K562 (cell line): ENCODE measurements at regions not wholly inside any gene's neighbourhood (a gene's known extent, or its start where the extent isn't known, plus 50 kb on each side); places are given as distances from the start of the nearest gene placed in this dataset.

Experiments used
- AFF1 ChIP-seq, 2 experiments: fragments of 450-650 bp; IDR thresholded peaks; 2 replicates each; pipeline ENCODE4 v1.6.1; 2018; ENCODE audit warnings: mild to moderate bottlenecking in 2 of 2, low read depth in 1 of 2; ENCODE audit not compliant: partially characterized antibody in 2 of 2
- HEY1 ChIP-seq: fragments of 250-450 bp; sonication (Bioruptor Pico); IDR thresholded peaks from 2 replicates; pipeline ENCODE4 v1.5.0; 2020; ENCODE audit warnings: mild to moderate bottlenecking, moderate library complexity, borderline replicate concordance
- HOXB6 ChIP-seq: fragments of 250-450 bp; sonication (Bioruptor Pico); IDR thresholded peaks from 2 replicates; pipeline ENCODE4 v1.5.1; 2022; ENCODE audit warnings: mild to moderate bottlenecking, borderline replicate concordance
- MBD2 ChIP-seq: sonication (generic); IDR thresholded peaks from 2 replicates; pipeline ENCODE4 v1.6.1; 2016; ENCODE audit warnings: low read depth, borderline replicate concordance
- NFE2L1 ChIP-seq: fragments of 450-650 bp; IDR thresholded peaks from 2 replicates; pipeline ENCODE4 v1.6.1; 2016; ENCODE audit warnings: missing genetic modification characterization, low read depth, mild to moderate bottlenecking, missing compliant biosample characterization, moderate library complexity, borderline replicate concordance
- SMARCE1 ChIP-seq: fragments of 450-650 bp; IDR thresholded peaks from 2 replicates; pipeline ENCODE4 v1.7.1; 2016; ENCODE audit warnings: mild to moderate bottlenecking
- ZFP30 ChIP-seq: fragments of 250-450 bp; sonication (Bioruptor Pico); IDR thresholded peaks from 2 replicates; pipeline ENCODE4 v1.8.0; 2022; ENCODE audit warnings: moderate library complexity, mild to moderate bottlenecking, inconsistent platforms, borderline replicate concordance

GRCh38 chr12:105506678-105507310, 176.3 kb downstream of the C12orf75 start (continued):
- TF ChIP-seq AFF1 (IDR thresholded peaks at IDR 0.05; ENCODE audit: low read depth in 1 of 2, partially characterized antibody in 2 of 2) = no peak
- TF ChIP-seq ZFP30 (CRISPR knock-in tag) = no peak
- no peak for TF ChIP-seq MBD2
- TF ChIP-seq NFE2L1 (tag) = no peak
- TF ChIP-seq SMARCE1 = no peak
- TF ChIP-seq HEY1 (CRISPR knock-in tag) = no peak
- no peak for TF ChIP-seq HOXB6
